HFFc6 (cell line): ENCODE measurements at regions not wholly inside any gene's neighbourhood (a gene's known extent, or its start where the extent isn't known, plus 50 kb on each side); places are given as distances from the start of the nearest gene placed in this dataset.
"Not testable (repeated sequence)": the region's sequence is repeated elsewhere in the genome, so short reads cannot be mapped to it uniquely, and the experiment has no call there.

Experiments used
- DNase-seq: peaks from one replicate; pipeline ENCODE4 v3.0.0-alpha.2; 2018
- H3K27ac Mint-ChIP-seq: 2 replicates; pipeline ENCODE4 v1.8.0; 2020; ENCODE audit warnings: mild to moderate bottlenecking, mixed read lengths
- H3K27me3 Mint-ChIP-seq: 2 replicates; pipeline ENCODE4 v1.8.0; 2021; ENCODE audit warnings: mild to moderate bottlenecking, moderate library complexity, mixed read lengths; ENCODE audit not compliant: insufficient read depth
- H3K36me3 Mint-ChIP-seq: 2 replicates; pipeline ENCODE4 v1.8.0; 2021; ENCODE audit warnings: low read depth, mixed read lengths
- H3K4me1 Mint-ChIP-seq: 2 replicates; pipeline ENCODE4 v1.8.0; 2020; ENCODE audit warnings: low read depth, mixed read lengths
- H3K4me3 Mint-ChIP-seq: 2 replicates; pipeline ENCODE4 v1.8.0; 2020; ENCODE audit warnings: mild to moderate bottlenecking, moderate library complexity, mixed read lengths
- H3K9me3 Mint-ChIP-seq: 2 replicates; pipeline ENCODE4 v1.8.0; 2020; ENCODE audit warnings: mild to moderate bottlenecking, mixed read lengths
- CTCF ChIP-seq: fragments of 200-600 bp; sonication (generic); IDR thresholded peaks from 2 replicates; pipeline ENCODE4 v1.5.0; 2021; ENCODE audit warnings: antibody characterized with exemption, mild to moderate bottlenecking

- H3K4me3 Mint-ChIP-seq: peak overlapping the region; percentile 68; the same call in 1 of the 2 replicates
- DNase-seq: peak; percentile 18
- no peaks in the 10 kb centered on the region for H3K36me3 Mint-ChIP-seq
- no peaks in the 10 kb centered on the region for H3K9me3 Mint-ChIP-seq
- H3K27me3 Mint-ChIP-seq: no peaks in the 10 kb centered on the region
- TF ChIP-seq CTCF: no peak
- no peak overlapping the region; the same call in 1 of the 2 replicates for H3K27ac Mint-ChIP-seq
- H3K4me1 Mint-ChIP-seq: peaks cover 40% of the 10 kb centered on the region
Measured at GRCh38 chr12:28089338-28089737, 100.9 kb upstream of the CCDC91 start.

GRCh38 chr12:28090835-28091234, 99.4 kb upstream of the CCDC91 start:
- no peak for TF ChIP-seq CTCF
- no peak for DNase-seq
- Mint-ChIP-seq H3K9me3 (no peaks in the 10 kb centered on the region), H3K27ac (no peak overlapping the region), H3K27me3 (no peaks in the 10 kb centered on the region), H3K4me1 (peaks cover 34% of the 10 kb centered on the region), H3K4me3 (no peak overlapping the region), H3K36me3 (no peaks in the 10 kb centered on the region)

DNA sequence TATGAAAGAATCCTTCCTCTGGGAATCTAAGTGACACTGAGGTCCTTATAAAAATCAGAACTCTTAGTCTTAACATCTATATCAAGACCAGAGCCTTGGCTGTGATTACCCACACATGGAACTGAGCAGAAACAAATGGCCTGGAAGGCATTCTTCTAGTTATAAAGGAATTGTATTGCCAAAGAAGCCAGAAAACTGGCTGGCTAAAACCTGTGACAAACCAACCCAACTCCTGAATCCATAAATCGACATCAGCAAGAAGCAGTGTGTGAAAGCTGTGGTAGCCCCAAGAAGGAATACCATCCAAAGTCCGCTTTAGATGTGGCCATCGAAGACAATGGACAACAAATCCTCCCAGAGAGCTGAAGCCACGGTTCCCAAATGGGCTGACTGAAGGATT, 97.9 kb upstream of the CCDC91 start:
- no peak for TF ChIP-seq CTCF
- H3K27me3 Mint-ChIP-seq: no peaks in the 10 kb centered on the region
- no peak for DNase-seq
- no peak overlapping the region for H3K4me3 Mint-ChIP-seq
- H3K9me3 Mint-ChIP-seq: no peaks in the 10 kb centered on the region
- H3K27ac Mint-ChIP-seq: no peak overlapping the region
- H3K4me1 Mint-ChIP-seq: peaks cover 30% of the 10 kb centered on the region
- H3K36me3 Mint-ChIP-seq: no peaks in the 10 kb centered on the region

DNA sequence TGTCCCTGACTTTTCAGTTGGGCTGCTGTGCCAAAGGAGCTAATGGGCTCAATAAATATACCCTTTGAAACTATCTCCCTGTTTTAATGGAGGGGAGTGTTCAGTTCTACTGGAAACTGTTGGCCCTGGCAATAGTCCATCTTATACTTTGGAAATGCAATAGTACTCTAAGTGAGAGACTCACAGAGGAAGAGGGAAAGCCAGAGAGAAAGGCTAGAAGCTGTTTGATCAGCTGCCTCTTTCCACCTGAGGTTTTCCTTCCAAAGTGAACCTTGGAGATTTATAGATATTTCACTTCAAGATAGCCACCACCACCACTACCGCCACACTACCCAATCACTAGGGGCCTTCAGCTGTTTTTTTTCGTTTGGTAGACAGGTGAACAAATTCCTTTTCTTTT, 93.6 kb upstream of the CCDC91 start:
- Mint-ChIP-seq H3K27ac (no peak overlapping the region), H3K4me3 (no peak overlapping the region), H3K9me3 (no peaks in the 10 kb centered on the region), H3K36me3 (no peaks in the 10 kb centered on the region), H3K27me3 (no peaks in the 10 kb centered on the region), H3K4me1 (peaks cover 10% of the 10 kb centered on the region; the same call in 1 of the 2 replicates)
- TF ChIP-seq CTCF: no peak
- DNase-seq: no peak

- Mint-ChIP-seq H3K36me3 (no peaks in the 10 kb centered on the region), H3K9me3 (no peaks in the 10 kb centered on the region), H3K4me1 (peaks cover 10% of the 10 kb centered on the region; the same call in 1 of the 2 replicates), H3K27ac (no peak overlapping the region), H3K4me3 (peak overlapping the region; percentile 3; the same call in 1 of the 2 replicates), H3K27me3 (no peaks in the 10 kb centered on the region)
- no peak for DNase-seq
- TF ChIP-seq CTCF: no peak
Measured at GRCh38 chr12:28097221-28097620, 93.0 kb upstream of the CCDC91 start.

- TF ChIP-seq CTCF: peak; percentile 32
- not testable (repeated sequence) for DNase-seq, H3K27ac Mint-ChIP-seq, H3K9me3 Mint-ChIP-seq, H3K4me3 Mint-ChIP-seq, H3K36me3 Mint-ChIP-seq, H3K4me1 Mint-ChIP-seq, H3K27me3 Mint-ChIP-seq
Measured at GRCh38 chr12:28099245-28099644, 91.0 kb upstream of the CCDC91 start.
